HAP-1 (cell line): ENCODE measurements at regions not wholly inside any gene's neighbourhood (a gene's known extent, or its start where the extent isn't known, plus 50 kb on each side); places are given as distances from the start of the nearest gene placed in this dataset.
"Not testable (repeated sequence)": the region's sequence is repeated elsewhere in the genome, so short reads cannot be mapped to it uniquely, and the experiment has no call there.

Experiments
- DNase-seq, 2 experiments: peaks; one replicate each; pipeline ENCODE4 v3.0.0-alpha.2; 2016 to 2020; ENCODE audit warnings: low spot score in 2 of 2
- H3K27me3 ChIP-seq: fragments of 250-450 bp; sonication (Bioruptor Pico); 2 replicates; pipeline ENCODE4 v1.5.1; 2020; ENCODE audit warnings: low read depth, mild to moderate bottlenecking, moderate library complexity
- H3K36me3 ChIP-seq: fragments of 250-450 bp; sonication (Bioruptor Pico); replicated peaks from 2 replicates; pipeline ENCODE4 v1.5.1; 2020; ENCODE audit warnings: mild to moderate bottlenecking
- H3K4me1 ChIP-seq: fragments of 250-450 bp; sonication (Bioruptor Pico); 2 replicates; pipeline ENCODE4 v1.5.1; 2020; ENCODE audit warnings: mild to moderate bottlenecking
- H3K4me3 ChIP-seq: fragments of 250-450 bp; sonication (Bioruptor Pico); 2 replicates; pipeline ENCODE4 v1.5.1; 2020; ENCODE audit warnings: mild to moderate bottlenecking, moderate library complexity
- H3K9me3 ChIP-seq: fragments of 250-450 bp; sonication (Bioruptor Pico); 2 replicates; pipeline ENCODE4 v1.5.1; 2020; ENCODE audit warnings: mild to moderate bottlenecking, moderate library complexity
- in situ Hi-C: fragments of 300-500 bp; cut with MboI; formaldehyde crosslinking; loops from 3 replicates; pipeline ENCODE4 v1.14.3; 2020; ENCODE audit warnings: low sequenced_read_pairs, inconsistent platforms, mixed read lengths

GRCh38 chr10:26355241-26355640 lies 82.9 kb upstream of the APBB1IP start:
- no peak for DNase-seq
- no peaks in the 10 kb centered on the region for H3K36me3 ChIP-seq
- no peaks in the 10 kb centered on the region for H3K27me3 ChIP-seq
- H3K4me3 ChIP-seq, result no peak overlapping the region
- no peaks in the 10 kb centered on the region for H3K4me1 ChIP-seq
- no peaks in the 10 kb centered on the region for H3K9me3 ChIP-seq
- in situ Hi-C loops, result no loop called here

- H3K27me3 ChIP-seq, result no peaks in the 10 kb centered on the region
- DNase-seq, result no peak
- H3K36me3 ChIP-seq, result no peaks in the 10 kb centered on the region
- no peaks in the 10 kb centered on the region for H3K4me1 ChIP-seq
- H3K9me3 ChIP-seq, result no peaks in the 10 kb centered on the region
- in situ Hi-C loops, result no loop called here
- H3K4me3 ChIP-seq, result no peak overlapping the region
These were observed 80.9 kb upstream of the APBB1IP start for GRCh38 chr10:26357203-26357602.

GRCh38 chr10:26358071-26358470 lies 80.1 kb upstream of the APBB1IP start:
- no peaks in the 10 kb centered on the region for H3K9me3 ChIP-seq
- no peak overlapping the region for H3K4me3 ChIP-seq
- no peaks in the 10 kb centered on the region for H3K4me1 ChIP-seq
- no peaks in the 10 kb centered on the region for H3K27me3 ChIP-seq
- no peak for DNase-seq
- no peaks in the 10 kb centered on the region for H3K36me3 ChIP-seq
- in situ Hi-C loops, result no loop called here

GRCh38 chr10:26359670-26360069 lies 78.5 kb upstream of the APBB1IP start:
- Histone ChIP-seq H3K27me3 (no peaks in the 10 kb centered on the region), H3K4me3 (no peak overlapping the region), H3K4me1 (no peaks in the 10 kb centered on the region), H3K36me3 (no peaks in the 10 kb centered on the region), H3K9me3 (no peaks in the 10 kb centered on the region)
- in situ Hi-C loops, result no loop called here
- DNase-seq, result no peak

- no peak for DNase-seq
- Histone ChIP-seq H3K9me3 (no peaks in the 10 kb centered on the region), H3K36me3 (no peaks in the 10 kb centered on the region), H3K27me3 (no peaks in the 10 kb centered on the region), H3K4me1 (no peaks in the 10 kb centered on the region), H3K4me3 (no peak overlapping the region)
- in situ Hi-C loops, result no loop called here
These were observed 76.8 kb upstream of the APBB1IP start for GRCh38 chr10:26361351-26361750.

GRCh38 chr10:26361971-26362370 lies 76.2 kb upstream of the APBB1IP start:
- no peaks in the 10 kb centered on the region for H3K4me1 ChIP-seq
- no peak for DNase-seq
- H3K27me3 ChIP-seq, result no peaks in the 10 kb centered on the region
- H3K36me3 ChIP-seq, result no peaks in the 10 kb centered on the region
- H3K4me3 ChIP-seq, result no peak overlapping the region
- in situ Hi-C loops, result no loop called here
- no peaks in the 10 kb centered on the region for H3K9me3 ChIP-seq

- no peak for DNase-seq
- Histone ChIP-seq H3K36me3 (no peaks in the 10 kb centered on the region), H3K4me1 (no peaks in the 10 kb centered on the region), H3K9me3 (no peaks in the 10 kb centered on the region), H3K27me3 (no peaks in the 10 kb centered on the region), H3K4me3 (no peak overlapping the region)
- in situ Hi-C loops, result no loop called here
These were observed 72.3 kb upstream of the APBB1IP start for GRCh38 chr10:26365681-26366358.

GRCh38 chr10:26367035-26367434 lies 71.1 kb upstream of the APBB1IP start:
- H3K36me3 ChIP-seq, H3K27me3 ChIP-seq, in situ Hi-C loops, H3K4me3 ChIP-seq, H3K4me1 ChIP-seq, DNase-seq, H3K9me3 ChIP-seq: not testable (repeated sequence)

GRCh38 chr10:26367771-26368170 lies 70.4 kb upstream of the APBB1IP start:
- H3K4me3 ChIP-seq, result no peak overlapping the region
- no peaks in the 10 kb centered on the region for H3K27me3 ChIP-seq
- no peaks in the 10 kb centered on the region for H3K9me3 ChIP-seq
- no peaks in the 10 kb centered on the region for H3K36me3 ChIP-seq
- no peaks in the 10 kb centered on the region for H3K4me1 ChIP-seq
- peak in 1 of 2 experiments; percentile 62 for DNase-seq
- in situ Hi-C loops, result no loop called here

GRCh38 chr10:26368463-26368862 lies 69.7 kb upstream of the APBB1IP start:
- Histone ChIP-seq H3K27me3 (no peaks in the 10 kb centered on the region), H3K4me1 (no peaks in the 10 kb centered on the region), H3K4me3 (no peak overlapping the region), H3K9me3 (no peaks in the 10 kb centered on the region), H3K36me3 (no peaks in the 10 kb centered on the region)
- no peak for DNase-seq
- in situ Hi-C loops, result no loop called here

- no peaks in the 10 kb centered on the region for H3K9me3 ChIP-seq
- DNase-seq, result no peak
- H3K27me3 ChIP-seq, result no peaks in the 10 kb centered on the region
- H3K4me1 ChIP-seq, result no peaks in the 10 kb centered on the region
- no peaks in the 10 kb centered on the region for H3K36me3 ChIP-seq
- in situ Hi-C loops, result no loop called here
- H3K4me3 ChIP-seq, result no peak overlapping the region
These were observed 65.4 kb upstream of the APBB1IP start for GRCh38 chr10:26372513-26373354.

GRCh38 chr10:26374426-26374825 lies 63.7 kb upstream of the APBB1IP start:
- H3K4me1 ChIP-seq, result no peaks in the 10 kb centered on the region
- in situ Hi-C loops, result no loop called here
- no peaks in the 10 kb centered on the region for H3K36me3 ChIP-seq
- DNase-seq, result no peak
- H3K9me3 ChIP-seq, result no peaks in the 10 kb centered on the region
- H3K4me3 ChIP-seq, result no peak overlapping the region
- H3K27me3 ChIP-seq, result no peaks in the 10 kb centered on the region

GRCh38 chr10:26377224-26377810 lies 60.8 kb upstream of the APBB1IP start:
- H3K4me3 ChIP-seq, in situ Hi-C loops, H3K9me3 ChIP-seq, DNase-seq, H3K36me3 ChIP-seq, H3K27me3 ChIP-seq, H3K4me1 ChIP-seq: not testable (repeated sequence)

- H3K9me3 ChIP-seq, result no peaks in the 10 kb centered on the region
- no peaks in the 10 kb centered on the region for H3K27me3 ChIP-seq
- no peaks in the 10 kb centered on the region for H3K4me1 ChIP-seq
- H3K36me3 ChIP-seq, result no peaks in the 10 kb centered on the region
- no peak for DNase-seq
- H3K4me3 ChIP-seq, result no peak overlapping the region
- in situ Hi-C loops, result no loop called here
These were observed 59.3 kb upstream of the APBB1IP start for GRCh38 chr10:26378861-26379294.
